ENCODE measurements at regions not wholly inside any gene's neighbourhood (a gene's known extent, or its start where the extent isn't known, plus 50 kb on each side); places are given as distances from the start of the nearest gene placed in this dataset.
A peak's percentile ranks its signal among the peaks of the same experiment; 100 is the strongest.

GRCh38 chr3:111285694-111286093 is 214.1 kb downstream of the NECTIN3 start:
- peaks cover 29% of the 10 kb centered on the region for H3K27me3 Mint-ChIP-seq (ENCODE audit: low read depth)
- no peak overlapping the region for H3K4me3 Mint-ChIP-seq
- H3K36me3 Mint-ChIP-seq (ENCODE audit: low read depth), result no peaks in the 10 kb centered on the region
- DNase-seq (ENCODE audit: low spot score), result no peak
- H3K27ac Mint-ChIP-seq, result no peak overlapping the region
- H3K4me1 Mint-ChIP-seq (ENCODE audit: low read depth), result peaks cover 22% of the 10 kb centered on the region
- H3K9me3 Mint-ChIP-seq, result no peaks in the 10 kb centered on the region

- DNase-seq (ENCODE audit: low spot score), result no peak
- peaks cover 21% of the 10 kb centered on the region for H3K4me1 Mint-ChIP-seq (ENCODE audit: low read depth)
- H3K36me3 Mint-ChIP-seq (ENCODE audit: low read depth), result no peaks in the 10 kb centered on the region
- H3K4me3 Mint-ChIP-seq, result no peak overlapping the region
- H3K9me3 Mint-ChIP-seq, result no peaks in the 10 kb centered on the region
- no peak overlapping the region for H3K27ac Mint-ChIP-seq
- peaks cover 22% of the 10 kb centered on the region for H3K27me3 Mint-ChIP-seq (ENCODE audit: low read depth)
Measured at GRCh38 chr3:111286746-111287145, 215.1 kb downstream of the NECTIN3 start.

GRCh38 chr3:111292117-111292516 is 220.5 kb downstream of the NECTIN3 start:
- H3K27me3 Mint-ChIP-seq (ENCODE audit: low read depth), result peaks cover 40% of the 10 kb centered on the region

GRCh38 chr3:111299192-111299615 is 227.6 kb downstream of the NECTIN3 start:
- Mint-ChIP-seq H3K27me3 (ENCODE audit: low read depth) (peaks cover 26% of the 10 kb centered on the region), H3K4me1 (ENCODE audit: low read depth) (peaks cover 41% of the 10 kb centered on the region), H3K4me3 (no peak overlapping the region), H3K36me3 (ENCODE audit: low read depth) (no peaks in the 10 kb centered on the region), H3K27ac (no peak overlapping the region), H3K9me3 (no peaks in the 10 kb centered on the region)
- DNase-seq (ENCODE audit: low spot score), result no peak

More at GRCh38 chr3:111292117-111292516, 220.5 kb downstream of the NECTIN3 start:
- Mint-ChIP-seq H3K4me1 (ENCODE audit: low read depth) (peaks cover 11% of the 10 kb centered on the region), H3K27ac (no peak overlapping the region), H3K4me3 (no peak overlapping the region), H3K9me3 (no peaks in the 10 kb centered on the region), H3K36me3 (ENCODE audit: low read depth) (no peaks in the 10 kb centered on the region)
- DNase-seq (ENCODE audit: low spot score), result no peak

GRCh38 chr3:111301238-111301798 is 229.7 kb downstream of the NECTIN3 start:
- peak overlapping the region; percentile 41 for H3K27ac Mint-ChIP-seq
- peaks cover 38% of the 10 kb centered on the region for H3K4me1 Mint-ChIP-seq (ENCODE audit: low read depth)
- peak overlapping the region; percentile 52 for H3K4me3 Mint-ChIP-seq
- no peaks in the 10 kb centered on the region for H3K9me3 Mint-ChIP-seq
- peaks cover 2% of the 10 kb centered on the region for H3K36me3 Mint-ChIP-seq (ENCODE audit: low read depth)
- H3K27me3 Mint-ChIP-seq (ENCODE audit: low read depth), result peaks cover 17% of the 10 kb centered on the region
- no peak for DNase-seq (ENCODE audit: low spot score)

GRCh38 chr3:111302063-111302462 is 230.4 kb downstream of the NECTIN3 start:
- no peaks in the 10 kb centered on the region for H3K9me3 Mint-ChIP-seq
- H3K36me3 Mint-ChIP-seq (ENCODE audit: low read depth), result peaks cover 2% of the 10 kb centered on the region
- no peak overlapping the region for H3K4me3 Mint-ChIP-seq
- H3K27ac Mint-ChIP-seq, result no peak overlapping the region
- H3K27me3 Mint-ChIP-seq (ENCODE audit: low read depth), result peaks cover 14% of the 10 kb centered on the region
- peaks cover 34% of the 10 kb centered on the region for H3K4me1 Mint-ChIP-seq (ENCODE audit: low read depth)
- DNase-seq (ENCODE audit: low spot score), result no peak

- Mint-ChIP-seq H3K9me3 (no peaks in the 10 kb centered on the region), H3K27me3 (ENCODE audit: low read depth) (peaks cover 6% of the 10 kb centered on the region), H3K36me3 (ENCODE audit: low read depth) (peaks cover 2% of the 10 kb centered on the region), H3K4me3 (no peak overlapping the region), H3K4me1 (ENCODE audit: low read depth) (peaks cover 34% of the 10 kb centered on the region), H3K27ac (no peak overlapping the region)
- no peak for DNase-seq (ENCODE audit: low spot score)
Measured at GRCh38 chr3:111303760-111304159, 232.1 kb downstream of the NECTIN3 start.

- Mint-ChIP-seq H3K4me1 (ENCODE audit: low read depth) (peaks cover 36% of the 10 kb centered on the region), H3K27ac (no peak overlapping the region), H3K4me3 (no peak overlapping the region), H3K9me3 (no peaks in the 10 kb centered on the region), H3K36me3 (ENCODE audit: low read depth) (peaks cover 2% of the 10 kb centered on the region), H3K27me3 (ENCODE audit: low read depth) (peaks cover 6% of the 10 kb centered on the region)
- DNase-seq (ENCODE audit: low spot score), result no peak
Measured at GRCh38 chr3:111307676-111308075, 234.3 kb upstream of the CD96 start.

- Mint-ChIP-seq H3K4me3 (peak overlapping the region; percentile 65), H3K9me3 (no peaks in the 10 kb centered on the region), H3K4me1 (ENCODE audit: low read depth) (peaks cover 40% of the 10 kb centered on the region), H3K27ac (peak overlapping the region; percentile 93), H3K27me3 (ENCODE audit: low read depth) (no peaks in the 10 kb centered on the region), H3K36me3 (ENCODE audit: low read depth) (no peaks in the 10 kb centered on the region)
- DNase-seq (ENCODE audit: low spot score), result no peak
Measured at GRCh38 chr3:111311126-111311525, 230.9 kb upstream of the CD96 start.

GRCh38 chr3:111311709-111312235 is 230.2 kb upstream of the CD96 start:
- Mint-ChIP-seq H3K36me3 (ENCODE audit: low read depth) (no peaks in the 10 kb centered on the region), H3K27ac (peak overlapping the region; percentile 93), H3K9me3 (no peaks in the 10 kb centered on the region), H3K27me3 (ENCODE audit: low read depth) (no peaks in the 10 kb centered on the region), H3K4me3 (peak overlapping the region; percentile 60), H3K4me1 (ENCODE audit: low read depth) (peaks cover 40% of the 10 kb centered on the region)
- peak; percentile 37 for DNase-seq (ENCODE audit: low spot score)

GRCh38 chr3:111314181-111314873 is 227.7 kb upstream of the CD96 start:
- DNase-seq (ENCODE audit: low spot score), result no peak
- Mint-ChIP-seq H3K27me3 (ENCODE audit: low read depth) (no peaks in the 10 kb centered on the region), H3K4me3 (no peak overlapping the region), H3K36me3 (ENCODE audit: low read depth) (no peaks in the 10 kb centered on the region), H3K27ac (no peak overlapping the region), H3K9me3 (peaks cover 2% of the 10 kb centered on the region), H3K4me1 (ENCODE audit: low read depth) (peaks cover 42% of the 10 kb centered on the region)

GRCh38 chr3:111314898-111315297 is 227.1 kb upstream of the CD96 start:
- peaks cover 44% of the 10 kb centered on the region for H3K4me1 Mint-ChIP-seq (ENCODE audit: low read depth)
- no peak for DNase-seq (ENCODE audit: low spot score)
- no peak overlapping the region for H3K4me3 Mint-ChIP-seq
- no peaks in the 10 kb centered on the region for H3K36me3 Mint-ChIP-seq (ENCODE audit: low read depth)
- H3K27me3 Mint-ChIP-seq (ENCODE audit: low read depth), result no peaks in the 10 kb centered on the region
- H3K27ac Mint-ChIP-seq, result no peak overlapping the region
- H3K9me3 Mint-ChIP-seq, result peaks cover 4% of the 10 kb centered on the region

- Mint-ChIP-seq H3K27me3 (ENCODE audit: low read depth) (no peaks in the 10 kb centered on the region), H3K27ac (no peak overlapping the region), H3K9me3 (peaks cover 4% of the 10 kb centered on the region), H3K4me1 (ENCODE audit: low read depth) (peaks cover 34% of the 10 kb centered on the region), H3K4me3 (no peak overlapping the region), H3K36me3 (ENCODE audit: low read depth) (no peaks in the 10 kb centered on the region)
- no peak for DNase-seq (ENCODE audit: low spot score)
Measured at GRCh38 chr3:111315930-111316587, 225.9 kb upstream of the CD96 start.

GRCh38 chr3:111318289-111318688 is 223.7 kb upstream of the CD96 start:
- H3K36me3 Mint-ChIP-seq (ENCODE audit: low read depth), result no peaks in the 10 kb centered on the region
- H3K27ac Mint-ChIP-seq, result no peak overlapping the region
- no peaks in the 10 kb centered on the region for H3K27me3 Mint-ChIP-seq (ENCODE audit: low read depth)
- H3K4me1 Mint-ChIP-seq (ENCODE audit: low read depth), result peaks cover 18% of the 10 kb centered on the region
- H3K9me3 Mint-ChIP-seq, result peaks cover 4% of the 10 kb centered on the region
- no peak overlapping the region for H3K4me3 Mint-ChIP-seq
- no peak for DNase-seq (ENCODE audit: low spot score)
